ENCODE measurements at regions not wholly inside any gene's neighbourhood (a gene's known extent, or its start where the extent isn't known, plus 50 kb on each side); places are given as distances from the start of the nearest gene placed in this dataset.

GRCh38 chr18:39419315-39419714, 1853.7 kb upstream of the CELF4 start:
- H3K4me1 ChIP-seq (ENCODE audit: control insufficient read depth in 2 of 2, insufficient read depth in 2 of 2, low read length in 2 of 2), result no peaks in the 10 kb centered on the region
- no peaks in the 10 kb centered on the region for H3K27me3 ChIP-seq (ENCODE audit: control insufficient read depth in 2 of 2, insufficient read depth in 2 of 2, low read length in 2 of 2)
- H3K9ac ChIP-seq (ENCODE audit: low read depth in 1 of 2, low read length in 2 of 2), result no peak overlapping the region
- no peaks in the 10 kb centered on the region for H3K9me3 ChIP-seq (ENCODE audit: control insufficient read depth in 2 of 2, low read length in 2 of 2)
- no peak overlapping the region for H3K27ac ChIP-seq (ENCODE audit: low read depth in 2 of 2, low read length in 2 of 2)
- no peaks in the 10 kb centered on the region for H3K36me3 ChIP-seq (ENCODE audit: control insufficient read depth in 2 of 2, insufficient read depth in 2 of 2, low read length in 2 of 2)
- no peak overlapping the region for H3K4me3 ChIP-seq (ENCODE audit: low read length in 2 of 2)

DNA sequence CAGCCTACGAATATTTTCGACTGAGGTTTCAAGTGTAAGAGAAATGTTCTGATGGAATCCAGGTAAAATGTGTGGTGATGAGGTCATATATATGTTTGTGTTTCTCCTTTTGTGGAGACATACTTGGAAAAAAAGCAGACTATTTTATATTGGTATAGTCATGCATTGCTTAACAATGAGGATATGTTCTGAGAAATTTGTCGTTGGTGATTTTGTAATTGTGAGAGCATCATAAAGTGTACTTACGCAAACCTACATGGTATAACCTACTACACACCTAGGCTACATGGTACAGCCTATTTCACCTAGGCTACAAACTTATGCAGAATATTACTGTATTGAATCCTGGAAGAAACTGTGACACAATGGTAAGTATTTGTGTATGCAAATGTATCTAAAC, 1849.9 kb upstream of the CELF4 start:
- H3K27me3 ChIP-seq (ENCODE audit: control insufficient read depth in 2 of 2, insufficient read depth in 2 of 2, low read length in 2 of 2), result no peaks in the 10 kb centered on the region
- no peaks in the 10 kb centered on the region for H3K4me1 ChIP-seq (ENCODE audit: control insufficient read depth in 2 of 2, insufficient read depth in 2 of 2, low read length in 2 of 2)
- H3K9me3 ChIP-seq (ENCODE audit: control insufficient read depth in 2 of 2, low read length in 2 of 2), result no peaks in the 10 kb centered on the region
- no peak overlapping the region for H3K4me3 ChIP-seq (ENCODE audit: low read length in 2 of 2)
- H3K36me3 ChIP-seq (ENCODE audit: control insufficient read depth in 2 of 2, insufficient read depth in 2 of 2, low read length in 2 of 2), result no peaks in the 10 kb centered on the region
- no peak overlapping the region for H3K9ac ChIP-seq (ENCODE audit: low read depth in 1 of 2, low read length in 2 of 2)
- H3K27ac ChIP-seq (ENCODE audit: low read depth in 2 of 2, low read length in 2 of 2), result no peak overlapping the region

DNA sequence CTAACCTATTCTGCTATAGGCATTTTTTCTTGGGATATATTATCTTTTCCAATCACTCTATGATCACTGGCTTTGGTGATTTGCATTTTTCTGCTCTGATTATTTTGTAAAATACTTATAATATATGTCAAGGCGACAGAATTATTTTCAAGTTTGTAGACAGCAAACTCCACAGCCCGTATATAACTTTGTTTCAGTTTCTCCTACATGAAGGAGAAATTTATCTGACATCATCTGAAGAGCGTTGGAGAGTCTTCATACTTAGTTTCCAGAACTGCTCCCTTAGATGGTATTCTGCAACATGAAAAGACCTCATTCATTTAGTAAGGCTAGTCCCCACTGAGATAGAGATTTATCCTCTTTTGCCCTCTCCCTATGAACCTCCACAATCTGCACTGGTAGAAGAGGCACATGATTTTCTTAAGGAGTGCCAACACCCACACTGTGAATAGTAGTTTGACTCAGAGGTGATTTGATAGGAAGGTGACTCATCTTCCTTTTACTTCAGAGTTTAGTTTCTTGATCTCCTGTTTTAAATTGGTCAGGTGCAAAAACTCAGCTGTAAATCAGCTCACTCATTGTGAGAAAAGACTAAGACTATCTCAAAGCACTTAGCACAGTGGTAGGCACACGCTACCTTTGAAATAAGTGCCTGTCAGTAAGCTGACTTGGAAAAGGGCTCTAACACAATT, 1848.6 kb upstream of the CELF4 start:
- H3K4me3 ChIP-seq (ENCODE audit: low read length in 2 of 2), result no peak overlapping the region

GRCh38 chr18:39406941-39407340, 1841.3 kb upstream of the CELF4 start:
- Histone ChIP-seq H3K4me1 (ENCODE audit: control insufficient read depth in 2 of 2, insufficient read depth in 2 of 2, low read length in 2 of 2) (no peaks in the 10 kb centered on the region), H3K9ac (ENCODE audit: low read depth in 1 of 2, low read length in 2 of 2) (no peak overlapping the region), H3K27ac (ENCODE audit: low read depth in 2 of 2, low read length in 2 of 2) (no peak overlapping the region), H3K9me3 (ENCODE audit: control insufficient read depth in 2 of 2, low read length in 2 of 2) (no peaks in the 10 kb centered on the region), H3K27me3 (ENCODE audit: control insufficient read depth in 2 of 2, insufficient read depth in 2 of 2, low read length in 2 of 2) (no peaks in the 10 kb centered on the region), H3K36me3 (ENCODE audit: control insufficient read depth in 2 of 2, insufficient read depth in 2 of 2, low read length in 2 of 2) (no peaks in the 10 kb centered on the region), H3K4me3 (ENCODE audit: low read length in 2 of 2) (no peak overlapping the region)

More for the DNA sequence above, 1848.6 kb upstream of the CELF4 start:
- H3K27me3 ChIP-seq (ENCODE audit: control insufficient read depth in 2 of 2, insufficient read depth in 2 of 2, low read length in 2 of 2), result no peaks in the 10 kb centered on the region
- no peak overlapping the region for H3K27ac ChIP-seq (ENCODE audit: low read depth in 2 of 2, low read length in 2 of 2)
- no peak overlapping the region for H3K9ac ChIP-seq (ENCODE audit: low read depth in 1 of 2, low read length in 2 of 2)
- no peaks in the 10 kb centered on the region for H3K36me3 ChIP-seq (ENCODE audit: control insufficient read depth in 2 of 2, insufficient read depth in 2 of 2, low read length in 2 of 2)
- no peaks in the 10 kb centered on the region for H3K9me3 ChIP-seq (ENCODE audit: control insufficient read depth in 2 of 2, low read length in 2 of 2)
- H3K4me1 ChIP-seq (ENCODE audit: control insufficient read depth in 2 of 2, insufficient read depth in 2 of 2, low read length in 2 of 2), result no peaks in the 10 kb centered on the region

DNA sequence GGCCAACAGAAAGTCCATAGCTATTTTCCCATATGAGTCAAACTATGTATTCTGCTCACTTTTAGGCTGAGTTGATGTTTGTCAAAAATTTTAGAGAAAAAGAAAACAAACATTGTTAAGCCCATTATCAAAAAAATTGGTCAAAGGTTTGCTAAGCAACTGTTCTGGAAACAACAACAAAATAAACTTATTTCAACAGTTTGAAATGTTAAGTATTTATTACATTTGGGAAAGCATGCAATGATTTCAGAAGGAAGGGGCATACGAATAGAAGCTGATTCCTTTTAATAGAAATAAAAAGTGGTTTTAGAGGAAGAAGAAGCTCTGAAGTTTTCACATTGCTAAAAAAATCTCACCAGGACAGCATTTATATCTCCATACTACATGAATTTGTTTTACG, 1837.5 kb upstream of the CELF4 start:
- H3K36me3 ChIP-seq (ENCODE audit: control insufficient read depth in 2 of 2, insufficient read depth in 2 of 2, low read length in 2 of 2), result no peaks in the 10 kb centered on the region
- no peak overlapping the region for H3K4me3 ChIP-seq (ENCODE audit: low read length in 2 of 2)
- H3K9me3 ChIP-seq (ENCODE audit: control insufficient read depth in 2 of 2, low read length in 2 of 2), result no peaks in the 10 kb centered on the region
- H3K27ac ChIP-seq (ENCODE audit: low read depth in 2 of 2, low read length in 2 of 2), result no peak overlapping the region
- no peaks in the 10 kb centered on the region for H3K27me3 ChIP-seq (ENCODE audit: control insufficient read depth in 2 of 2, insufficient read depth in 2 of 2, low read length in 2 of 2)
- H3K4me1 ChIP-seq (ENCODE audit: control insufficient read depth in 2 of 2, insufficient read depth in 2 of 2, low read length in 2 of 2), result no peaks in the 10 kb centered on the region
- no peak overlapping the region for H3K9ac ChIP-seq (ENCODE audit: low read depth in 1 of 2, low read length in 2 of 2)

DNA sequence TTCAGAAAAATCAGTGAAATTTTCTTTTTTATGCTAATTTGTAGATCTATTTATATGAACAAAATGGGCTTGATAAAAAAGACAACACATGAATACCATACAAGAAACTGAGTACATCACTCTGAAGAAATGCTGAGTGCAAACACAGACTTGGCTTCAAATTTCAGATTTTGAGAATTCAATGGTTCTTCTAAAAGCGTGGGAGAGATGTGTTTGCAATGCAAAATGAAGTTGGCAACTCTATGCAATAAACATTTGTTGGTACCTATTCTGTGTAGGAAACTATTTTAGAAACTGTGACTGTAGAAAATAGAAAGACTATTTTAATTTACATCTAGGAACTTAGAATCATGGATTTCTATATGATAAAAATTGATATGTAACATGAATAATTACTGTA, 1834.1 kb upstream of the CELF4 start:
- Histone ChIP-seq H3K4me1 (ENCODE audit: control insufficient read depth in 2 of 2, insufficient read depth in 2 of 2, low read length in 2 of 2) (no peaks in the 10 kb centered on the region), H3K27ac (ENCODE audit: low read depth in 2 of 2, low read length in 2 of 2) (no peak overlapping the region), H3K36me3 (ENCODE audit: control insufficient read depth in 2 of 2, insufficient read depth in 2 of 2, low read length in 2 of 2) (no peaks in the 10 kb centered on the region), H3K4me3 (ENCODE audit: low read length in 2 of 2) (no peak overlapping the region), H3K27me3 (ENCODE audit: control insufficient read depth in 2 of 2, insufficient read depth in 2 of 2, low read length in 2 of 2) (no peaks in the 10 kb centered on the region), H3K9ac (ENCODE audit: low read depth in 1 of 2, low read length in 2 of 2) (no peak overlapping the region), H3K9me3 (ENCODE audit: control insufficient read depth in 2 of 2, low read length in 2 of 2) (peaks cover 0 to 1% of the 10 kb centered on the region in 2 donors)

DNA sequence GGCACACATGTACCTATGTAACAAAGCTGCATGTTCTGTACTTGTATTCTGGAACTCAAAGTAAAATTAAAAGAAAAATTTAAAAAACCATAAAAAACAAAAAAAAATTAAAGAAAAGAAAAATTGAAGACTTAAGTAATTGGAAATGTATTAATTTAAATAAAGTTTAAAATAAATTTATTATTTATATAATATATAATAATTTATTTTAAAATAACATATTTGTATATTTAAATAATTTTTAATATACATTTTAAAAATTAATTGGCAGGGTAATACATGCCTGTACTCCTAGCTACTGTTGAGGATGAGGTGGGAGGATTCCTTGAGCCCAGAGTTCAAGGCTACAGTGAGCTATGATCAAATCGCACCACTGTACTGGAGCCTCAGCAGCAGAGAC, 1830.6 kb upstream of the CELF4 start:
- no peak overlapping the region for H3K9ac ChIP-seq (ENCODE audit: low read depth in 1 of 2, low read length in 2 of 2)
- no peaks in the 10 kb centered on the region for H3K36me3 ChIP-seq (ENCODE audit: control insufficient read depth in 2 of 2, insufficient read depth in 2 of 2, low read length in 2 of 2)
- H3K27ac ChIP-seq (ENCODE audit: low read depth in 2 of 2, low read length in 2 of 2), result no peak overlapping the region
- H3K4me3 ChIP-seq (ENCODE audit: low read length in 2 of 2), result no peak overlapping the region
- H3K9me3 ChIP-seq (ENCODE audit: control insufficient read depth in 2 of 2, low read length in 2 of 2), result peaks cover 0 to 2% of the 10 kb centered on the region in 2 donors
- H3K27me3 ChIP-seq (ENCODE audit: control insufficient read depth in 2 of 2, insufficient read depth in 2 of 2, low read length in 2 of 2), result no peaks in the 10 kb centered on the region
- H3K4me1 ChIP-seq (ENCODE audit: control insufficient read depth in 2 of 2, insufficient read depth in 2 of 2, low read length in 2 of 2), result no peaks in the 10 kb centered on the region

- no peak overlapping the region for H3K9ac ChIP-seq (ENCODE audit: low read depth in 1 of 2, low read length in 2 of 2)
- H3K4me3 ChIP-seq (ENCODE audit: low read length in 2 of 2), result no peak overlapping the region
- H3K9me3 ChIP-seq (ENCODE audit: control insufficient read depth in 2 of 2, low read length in 2 of 2), result peaks cover 0 to 2% of the 10 kb centered on the region in 2 donors
- H3K36me3 ChIP-seq (ENCODE audit: control insufficient read depth in 2 of 2, insufficient read depth in 2 of 2, low read length in 2 of 2), result no peaks in the 10 kb centered on the region
- no peak overlapping the region for H3K27ac ChIP-seq (ENCODE audit: low read depth in 2 of 2, low read length in 2 of 2)
- no peaks in the 10 kb centered on the region for H3K27me3 ChIP-seq (ENCODE audit: control insufficient read depth in 2 of 2, insufficient read depth in 2 of 2, low read length in 2 of 2)
- H3K4me1 ChIP-seq (ENCODE audit: control insufficient read depth in 2 of 2, insufficient read depth in 2 of 2, low read length in 2 of 2), result no peaks in the 10 kb centered on the region
Measured at GRCh38 chr18:39389800-39390379, 1824.3 kb upstream of the CELF4 start.

DNA sequence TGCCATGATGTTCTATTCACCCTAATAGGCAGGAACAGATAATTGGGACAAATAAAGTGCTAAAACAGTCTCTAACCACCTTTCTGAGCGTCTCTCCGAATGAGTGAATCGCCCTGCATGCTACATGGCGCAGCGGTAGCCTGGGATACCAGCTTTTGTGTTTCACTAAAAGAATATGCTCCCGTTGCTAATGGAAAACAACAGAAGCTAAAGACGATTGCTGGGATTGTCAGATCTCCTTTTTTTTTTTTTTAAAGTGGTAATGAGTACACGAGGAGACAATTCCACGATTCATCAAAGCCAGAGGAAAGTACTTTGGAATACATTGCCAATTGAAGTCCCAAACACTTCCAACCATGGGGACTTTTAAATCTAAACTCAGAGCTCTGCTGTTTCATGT, 1815.3 kb upstream of the CELF4 start:
- no peak overlapping the region for H3K4me3 ChIP-seq (ENCODE audit: low read length in 2 of 2)
- H3K9me3 ChIP-seq (ENCODE audit: control insufficient read depth in 2 of 2, low read length in 2 of 2), result no peaks in the 10 kb centered on the region

DNA sequence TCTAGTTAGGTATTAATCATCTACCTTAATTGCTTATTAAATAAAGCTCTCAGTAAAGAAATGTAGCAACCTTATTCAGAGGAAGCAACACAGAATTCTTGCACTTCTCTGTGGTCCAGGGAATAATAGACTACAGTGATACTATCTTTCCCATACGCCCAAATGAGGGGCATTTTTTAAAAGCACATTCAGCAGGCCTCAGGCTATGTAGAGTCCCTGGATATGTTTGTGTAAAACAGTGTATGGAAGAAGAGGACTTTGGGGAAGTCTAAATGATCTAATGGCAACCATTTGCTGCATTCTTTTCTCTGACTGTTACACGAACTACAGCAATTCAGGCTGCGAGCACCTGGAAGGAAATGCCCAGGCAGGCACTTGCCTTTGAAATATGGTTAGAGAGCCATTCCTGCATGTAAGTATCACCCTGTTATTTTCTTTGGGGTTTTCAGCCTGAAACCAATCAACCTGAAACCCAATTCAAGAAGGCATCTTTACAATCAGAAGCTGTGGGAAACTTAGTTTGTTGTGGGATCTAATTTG, 1814.7 kb upstream of the CELF4 start:
- Histone ChIP-seq H3K27me3 (ENCODE audit: control insufficient read depth in 2 of 2, insufficient read depth in 2 of 2, low read length in 2 of 2) (no peaks in the 10 kb centered on the region), H3K27ac (ENCODE audit: low read depth in 2 of 2, low read length in 2 of 2) (no peak overlapping the region), H3K9ac (ENCODE audit: low read depth in 1 of 2, low read length in 2 of 2) (no peak overlapping the region), H3K36me3 (ENCODE audit: control insufficient read depth in 2 of 2, insufficient read depth in 2 of 2, low read length in 2 of 2) (no peaks in the 10 kb centered on the region), H3K4me1 (ENCODE audit: control insufficient read depth in 2 of 2, insufficient read depth in 2 of 2, low read length in 2 of 2) (no peaks in the 10 kb centered on the region), H3K9me3 (ENCODE audit: control insufficient read depth in 2 of 2, low read length in 2 of 2) (no peaks in the 10 kb centered on the region), H3K4me3 (ENCODE audit: low read length in 2 of 2) (no peak overlapping the region)

More for the DNA sequence above, 1815.3 kb upstream of the CELF4 start:
- Histone ChIP-seq H3K4me1 (ENCODE audit: control insufficient read depth in 2 of 2, insufficient read depth in 2 of 2, low read length in 2 of 2) (no peaks in the 10 kb centered on the region), H3K9ac (ENCODE audit: low read depth in 1 of 2, low read length in 2 of 2) (no peak overlapping the region), H3K27me3 (ENCODE audit: control insufficient read depth in 2 of 2, insufficient read depth in 2 of 2, low read length in 2 of 2) (no peaks in the 10 kb centered on the region), H3K36me3 (ENCODE audit: control insufficient read depth in 2 of 2, insufficient read depth in 2 of 2, low read length in 2 of 2) (no peaks in the 10 kb centered on the region), H3K27ac (ENCODE audit: low read depth in 2 of 2, low read length in 2 of 2) (no peak overlapping the region)
